ENCODE measurements at regions not wholly inside any gene's neighbourhood (a gene's known extent, or its start where the extent isn't known, plus 50 kb on each side); places are given as distances from the start of the nearest gene placed in this dataset.

DNA sequence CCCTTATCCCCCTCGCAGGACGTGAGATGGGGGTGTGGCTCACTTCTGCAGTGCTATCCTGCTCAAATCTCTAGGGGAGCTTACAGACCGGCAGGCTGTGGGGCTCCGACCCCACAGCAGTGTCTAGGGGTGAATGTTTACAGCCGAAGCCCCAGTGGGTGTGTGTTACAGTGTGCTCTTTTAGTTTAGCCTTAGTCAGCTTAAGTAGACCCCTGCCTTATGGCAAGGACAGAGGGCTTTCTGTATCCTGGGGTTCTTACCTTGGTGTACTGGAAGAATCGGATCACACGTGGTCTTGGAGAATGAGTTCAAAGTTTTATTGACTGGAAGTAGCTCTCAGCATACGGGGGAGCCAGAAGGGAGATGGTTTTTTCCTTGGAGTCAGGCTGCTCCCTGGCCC is 348.2 kb upstream of the GYPC start:
- no peak for DNase-seq (ENCODE audit: low spot score)

DNA sequence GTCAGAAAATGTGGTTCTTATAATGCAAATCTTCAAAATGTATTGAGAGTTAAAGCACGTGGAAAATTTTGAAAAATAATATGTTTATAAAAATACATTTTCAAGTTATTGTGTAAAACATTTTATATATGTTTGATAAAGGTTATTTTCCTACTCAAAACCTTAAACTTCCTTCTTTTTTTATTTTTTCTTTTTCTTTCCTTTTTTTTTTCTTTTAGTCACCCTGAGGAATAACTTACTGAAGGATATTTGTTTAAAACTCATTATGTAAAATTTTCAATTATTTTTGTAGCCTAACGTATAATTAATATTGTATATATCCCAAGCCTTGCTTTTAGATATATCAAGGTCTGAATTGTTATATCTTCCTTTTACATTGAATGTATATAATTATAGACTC is 346.8 kb upstream of the GYPC start:
- DNase-seq (ENCODE audit: low spot score), result no peak

DNA sequence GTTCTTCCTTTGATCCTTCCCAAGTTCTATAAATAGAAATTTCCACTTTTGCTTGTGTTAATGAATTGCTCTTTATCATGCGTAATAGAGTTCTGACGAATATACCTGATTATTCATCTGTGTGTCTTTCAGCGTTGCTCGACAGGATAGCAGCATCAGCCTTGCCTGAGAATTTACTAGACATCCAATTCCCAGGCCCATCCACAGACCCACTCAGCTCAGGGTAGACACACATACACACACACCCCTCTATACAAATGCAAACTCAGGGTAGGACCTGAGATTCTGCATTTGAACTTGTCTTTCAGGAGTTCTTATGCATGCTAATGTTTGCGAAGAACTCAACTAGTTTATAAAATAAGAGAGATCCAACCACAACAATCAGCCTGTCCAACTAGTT is 343.4 kb upstream of the GYPC start:
- no peak for DNase-seq (ENCODE audit: low spot score)

DNA sequence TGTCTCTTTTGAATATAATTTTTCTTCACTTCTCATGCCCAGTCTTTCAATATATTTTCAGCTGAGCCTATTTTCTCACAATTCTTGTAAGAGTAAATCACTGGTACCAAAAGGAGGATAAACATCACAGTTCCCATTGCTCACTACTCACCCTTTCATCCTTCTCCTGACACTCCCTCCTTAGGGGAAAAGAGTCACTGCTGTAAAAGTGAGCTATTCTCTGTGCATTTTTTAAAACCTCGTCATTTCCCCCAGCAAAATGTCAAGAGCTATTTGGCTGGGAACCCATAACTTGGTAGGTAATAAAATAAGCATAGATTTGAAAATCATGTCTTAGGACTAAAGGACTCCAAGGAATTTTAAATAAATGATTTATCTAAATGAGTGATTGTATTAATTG is 340.1 kb upstream of the GYPC start:
- DNase-seq (ENCODE audit: low spot score), result no peak

DNA sequence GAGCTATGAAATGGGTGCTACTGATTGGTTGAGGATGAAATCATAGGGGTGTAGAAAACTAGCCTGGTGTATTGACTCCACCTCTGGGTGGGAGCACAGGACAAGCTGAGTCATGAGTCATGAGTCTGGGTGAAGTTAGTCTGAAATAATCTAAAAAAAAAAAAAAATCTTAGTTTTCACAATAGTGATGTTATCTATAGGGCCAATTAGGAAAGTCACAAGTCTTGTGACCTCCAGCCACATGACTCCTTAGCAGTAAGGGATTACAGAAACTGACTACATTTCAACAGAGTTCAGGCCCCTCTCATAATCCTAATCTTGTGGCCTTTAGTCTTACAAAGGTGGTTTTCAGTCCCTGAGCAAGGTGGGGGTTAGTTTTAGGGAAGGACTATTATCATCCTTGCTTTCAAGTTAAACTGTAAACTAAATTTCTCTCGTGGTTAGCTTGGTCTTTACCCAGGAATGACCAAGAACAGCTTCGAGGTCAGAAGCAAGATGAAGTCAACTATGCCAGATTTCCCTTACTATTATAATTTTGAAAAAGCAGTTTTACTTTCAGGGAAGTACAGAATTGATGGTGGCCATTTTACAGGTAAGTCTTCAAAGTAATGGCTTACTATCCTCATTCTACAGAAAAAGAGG is 338.0 kb upstream of the GYPC start:
- DNase-seq (ENCODE audit: low spot score), result peak; percentile 69

DNA sequence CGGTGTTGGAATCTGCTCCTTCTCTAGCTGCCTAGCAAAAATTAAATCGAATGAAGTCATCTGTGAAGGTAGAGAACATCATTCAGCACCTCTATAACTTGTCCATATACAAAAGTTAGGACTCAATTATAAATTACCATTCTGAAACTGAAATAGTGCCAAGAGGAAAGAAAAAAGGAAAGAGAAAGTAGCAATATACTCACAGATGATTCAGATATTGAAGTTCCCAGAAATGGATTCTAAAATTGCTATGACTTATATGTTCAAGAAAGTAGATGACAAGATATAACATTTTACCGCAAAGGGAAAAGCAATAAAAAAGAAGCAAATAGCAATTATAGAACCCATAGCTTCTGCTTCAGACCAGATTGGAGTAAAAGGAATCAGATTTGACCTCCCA is 333.6 kb upstream of the GYPC start:
- no peak for DNase-seq (ENCODE audit: low spot score)

DNA sequence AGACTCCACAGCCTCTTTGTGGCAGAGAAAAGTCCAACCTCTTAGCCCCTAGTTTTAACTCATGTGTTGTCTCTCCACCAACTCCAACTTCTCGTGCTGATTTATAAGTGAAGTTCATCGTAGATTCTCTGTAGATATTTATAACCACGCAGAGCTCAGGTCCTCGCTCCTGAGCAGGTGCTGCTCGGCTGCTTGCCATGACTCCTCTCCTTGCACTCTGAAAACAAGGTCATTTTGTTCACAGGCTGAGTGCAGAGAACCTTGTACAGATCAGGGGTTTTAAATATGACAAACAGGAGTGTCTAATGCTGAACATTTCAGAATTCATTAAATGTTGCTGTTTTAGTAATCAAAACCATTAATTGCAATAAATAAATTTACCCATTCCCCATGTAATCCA is 330.8 kb upstream of the GYPC start:
- no peak for DNase-seq (ENCODE audit: low spot score)

DNA sequence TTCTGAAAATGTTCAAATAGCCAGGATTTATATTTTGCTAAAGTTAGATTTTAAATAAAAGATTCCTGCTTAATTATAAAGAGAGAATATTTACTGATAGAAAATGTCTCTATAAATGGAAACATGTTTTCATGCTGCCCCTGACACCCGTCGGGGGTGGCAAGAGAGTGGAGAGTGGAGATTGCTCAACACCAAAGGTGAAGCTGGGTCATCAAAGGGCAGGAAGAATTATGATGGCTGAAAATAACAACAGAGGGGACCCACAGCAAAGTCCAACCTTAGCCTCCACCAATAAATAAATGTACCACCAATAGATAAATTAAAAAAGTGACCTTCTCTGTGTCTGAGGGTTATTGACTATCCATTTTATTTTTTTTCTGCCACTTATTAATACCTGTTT is 326.8 kb upstream of the GYPC start:
- no peak for DNase-seq (ENCODE audit: low spot score)

DNA sequence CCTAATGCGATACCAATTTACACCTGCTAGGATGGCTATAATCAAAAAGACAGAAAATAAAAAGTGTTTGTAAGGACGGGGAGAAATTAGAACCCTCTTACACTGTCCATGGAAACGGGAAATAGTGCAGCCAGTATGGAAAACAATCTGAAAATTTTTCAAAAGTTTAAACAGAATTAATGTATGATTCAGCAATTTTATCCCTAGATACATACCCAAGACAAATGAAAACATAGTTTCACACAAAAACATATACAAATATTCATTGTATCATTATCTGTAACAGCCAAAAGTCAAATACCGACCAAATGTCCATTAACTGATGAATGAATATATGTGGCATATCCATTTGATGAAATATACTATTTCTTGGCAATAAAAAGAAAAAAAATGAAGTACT is 313.5 kb upstream of the GYPC start:
- DNase-seq (ENCODE audit: low spot score), result no peak

DNA sequence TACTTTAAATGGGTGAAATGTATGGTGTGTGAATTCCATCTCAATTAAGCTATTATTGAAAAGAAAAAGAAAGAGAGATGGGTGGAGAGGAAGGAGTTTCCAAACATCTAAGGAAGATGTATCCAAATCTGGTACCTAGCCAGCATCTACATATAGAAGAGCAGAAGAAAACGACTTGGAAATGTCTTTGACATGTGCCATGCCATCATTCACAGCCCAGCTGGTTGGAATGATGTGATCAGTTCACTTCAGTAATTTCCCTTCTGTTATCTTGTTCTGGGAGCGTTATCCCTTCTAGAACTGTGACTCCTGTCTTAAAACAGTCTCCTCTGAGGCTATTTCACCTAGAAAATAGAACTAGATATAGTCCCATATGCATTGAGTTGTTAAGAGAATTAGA is 312.8 kb upstream of the GYPC start:
- no peak for DNase-seq (ENCODE audit: low spot score)

DNA sequence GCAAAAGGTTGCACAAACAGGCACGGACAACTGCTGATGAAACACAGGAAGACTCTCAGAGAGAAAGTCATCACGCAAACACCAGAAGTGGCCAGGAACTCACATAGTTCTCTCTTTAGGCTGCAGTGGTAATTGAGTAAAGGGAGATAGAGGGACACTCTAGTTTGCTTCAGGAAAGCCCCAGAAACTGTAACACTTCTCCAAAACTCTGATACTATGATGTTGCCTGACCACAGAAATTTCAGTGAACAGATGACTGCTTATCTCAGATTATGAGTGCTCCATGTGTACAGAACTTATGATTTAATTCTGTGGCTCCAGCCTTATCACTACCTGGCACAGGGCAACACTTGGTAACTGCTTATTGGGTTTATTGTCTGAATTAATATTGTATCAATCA is 311.5 kb upstream of the GYPC start:
- no peak for DNase-seq (ENCODE audit: low spot score)

DNA sequence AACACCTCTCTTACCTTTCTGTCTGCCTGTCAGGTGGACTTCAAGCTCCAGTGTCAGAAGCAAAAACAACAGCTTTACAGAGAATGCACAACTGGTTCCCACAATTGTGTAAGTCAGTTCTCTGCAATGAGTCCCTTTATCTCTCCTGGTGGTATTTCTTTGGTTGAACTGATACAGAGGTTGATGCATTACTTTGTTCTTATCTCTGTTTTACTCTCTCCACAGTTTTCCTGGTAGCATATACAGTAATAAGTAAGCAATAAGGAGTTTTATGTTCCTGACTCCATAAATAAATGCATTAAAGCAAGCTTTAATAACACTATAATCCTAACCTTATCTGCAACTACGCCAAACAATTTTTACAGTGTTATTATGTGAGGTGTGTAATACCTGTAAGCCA is 310.3 kb upstream of the GYPC start:
- no peak for DNase-seq (ENCODE audit: low spot score)

DNA sequence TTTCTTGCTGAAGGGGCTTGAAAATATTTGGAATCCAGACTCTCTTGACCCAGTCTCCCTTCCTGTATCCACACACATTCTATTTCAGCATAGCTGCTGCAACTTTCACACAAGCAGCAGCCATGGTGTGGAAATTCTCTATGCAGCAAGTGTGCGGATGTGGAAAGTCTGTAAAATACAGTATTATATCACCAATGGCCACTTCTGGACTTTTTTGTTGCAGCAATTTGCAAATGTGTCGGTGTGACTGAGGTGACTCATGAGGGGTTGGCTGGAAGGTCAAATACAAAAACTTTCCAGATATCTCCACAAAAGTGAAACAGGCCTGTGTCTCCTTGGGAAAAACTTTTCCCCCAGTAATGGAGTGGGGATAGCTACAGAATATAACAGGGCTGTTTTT is 299.3 kb upstream of the GYPC start:
- no peak for DNase-seq (ENCODE audit: low spot score)

DNA sequence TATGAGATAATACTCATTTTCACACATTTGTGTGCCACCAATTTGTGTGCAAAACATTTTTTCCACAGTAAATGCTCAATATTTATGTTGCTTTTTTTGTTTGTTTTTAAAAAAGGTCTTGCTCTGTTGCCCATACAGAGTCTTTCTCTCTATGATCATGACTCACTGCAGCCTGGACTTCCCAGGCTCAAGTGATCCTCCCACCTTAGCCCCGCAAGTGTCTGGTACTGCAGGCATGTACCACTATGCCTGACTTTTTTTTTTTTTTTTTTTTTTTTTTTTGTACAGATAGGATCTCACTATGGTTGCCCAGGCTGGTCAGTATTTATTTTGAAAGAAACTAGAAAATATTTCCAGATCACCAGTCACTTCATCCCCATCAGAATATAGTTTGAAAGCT is 297.8 kb upstream of the GYPC start:
- DNase-seq (ENCODE audit: low spot score), result no peak

DNA sequence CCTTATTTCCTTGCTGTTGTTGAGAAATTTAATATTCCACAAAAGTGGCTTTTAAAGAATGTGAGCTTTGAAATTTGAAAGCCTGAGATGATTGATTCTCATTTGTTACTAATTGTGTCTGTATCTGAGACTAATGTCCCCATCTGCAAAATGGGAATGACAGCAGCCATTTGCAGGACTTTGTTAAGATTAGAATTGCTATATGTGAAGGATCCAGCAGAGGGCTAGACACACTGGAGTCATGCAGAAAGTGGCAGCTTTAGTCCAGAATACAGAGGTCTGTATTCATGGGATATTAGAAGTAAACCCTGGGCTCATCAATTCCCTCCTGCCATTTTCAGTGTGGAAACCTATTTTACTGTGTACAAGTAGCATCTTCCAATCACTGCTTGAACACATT is 296.5 kb upstream of the GYPC start:
- no peak for DNase-seq (ENCODE audit: low spot score)

DNA sequence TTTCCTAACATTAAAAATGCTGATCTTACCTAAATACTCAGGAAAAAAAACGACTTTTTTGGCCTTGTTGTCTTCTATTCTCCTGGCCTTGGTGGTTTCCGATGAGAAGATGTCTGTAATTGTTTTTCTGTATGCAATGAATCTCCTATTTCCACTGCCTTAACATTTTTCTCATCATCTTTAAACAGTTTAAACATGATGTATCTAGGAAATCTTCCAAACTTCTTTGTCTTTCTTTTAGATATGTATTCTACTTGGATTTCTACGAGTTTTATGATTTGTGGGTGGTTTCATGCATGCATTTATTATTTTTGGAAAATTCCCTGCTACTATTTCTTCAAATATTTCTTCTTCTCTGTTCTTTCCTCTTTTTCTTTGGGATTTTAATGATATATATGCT is 288.6 kb upstream of the GYPC start:
- DNase-seq (ENCODE audit: low spot score), result no peak

DNA sequence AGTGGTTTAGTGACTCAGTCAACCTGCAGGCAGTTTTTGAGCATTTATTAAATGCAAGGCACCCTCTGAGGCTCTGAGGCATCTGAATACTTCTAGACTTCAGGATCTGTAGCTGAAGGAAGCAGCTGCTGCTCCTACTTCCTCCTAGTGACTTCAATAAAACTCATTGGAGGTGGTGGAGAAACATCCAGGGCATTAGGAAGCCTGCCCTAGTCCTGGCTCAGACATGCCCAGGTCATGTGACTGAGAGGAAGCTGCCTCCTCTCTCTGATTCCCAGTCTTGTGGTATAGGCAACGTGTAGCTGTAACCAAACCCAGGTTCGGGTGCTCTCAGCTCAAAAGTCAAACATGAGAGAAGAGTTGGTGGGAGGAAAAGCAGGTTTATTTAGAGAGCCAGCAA is 287.2 kb upstream of the GYPC start:
- DNase-seq (ENCODE audit: low spot score), result no peak

DNA sequence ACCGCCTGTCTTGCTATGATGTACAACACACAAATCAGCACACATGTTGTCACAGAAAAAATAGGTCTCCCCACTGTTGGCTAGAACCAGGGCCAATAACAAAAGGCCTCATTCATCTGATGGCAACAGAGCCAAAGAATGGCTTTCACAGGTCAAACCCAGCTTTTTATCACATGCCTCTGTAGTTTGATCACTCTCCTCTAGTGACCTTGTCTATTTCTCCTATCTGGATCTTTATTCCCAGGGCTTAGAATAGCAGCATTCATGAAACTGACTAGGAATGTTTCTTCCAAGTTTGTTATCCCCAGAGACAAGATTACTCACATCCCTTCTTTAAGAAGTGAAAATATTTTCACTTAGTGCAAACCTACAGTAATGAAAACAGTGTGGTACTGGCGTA is 285.8 kb upstream of the GYPC start:
- DNase-seq (ENCODE audit: low spot score), result no peak

DNA sequence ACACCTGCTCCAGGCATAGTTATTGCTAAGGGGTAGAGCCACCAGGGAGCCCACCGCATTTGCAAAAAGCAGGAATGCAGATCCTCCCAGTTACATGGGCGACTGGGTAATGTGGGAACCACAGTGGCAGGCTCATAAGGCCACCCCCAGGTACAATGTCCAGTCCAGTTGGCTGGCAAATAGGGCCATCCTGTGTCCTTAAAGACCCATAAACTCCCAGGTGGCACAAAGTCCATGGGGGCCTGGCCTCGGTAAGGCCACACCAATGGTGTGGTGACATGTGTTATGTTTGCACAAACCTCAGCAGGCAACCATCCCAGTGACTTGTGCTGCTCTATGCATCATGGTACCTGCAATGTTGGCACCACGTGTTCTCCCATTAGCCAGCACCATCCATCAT is 283.6 kb upstream of the GYPC start:
- no peak for DNase-seq (ENCODE audit: low spot score)

DNA sequence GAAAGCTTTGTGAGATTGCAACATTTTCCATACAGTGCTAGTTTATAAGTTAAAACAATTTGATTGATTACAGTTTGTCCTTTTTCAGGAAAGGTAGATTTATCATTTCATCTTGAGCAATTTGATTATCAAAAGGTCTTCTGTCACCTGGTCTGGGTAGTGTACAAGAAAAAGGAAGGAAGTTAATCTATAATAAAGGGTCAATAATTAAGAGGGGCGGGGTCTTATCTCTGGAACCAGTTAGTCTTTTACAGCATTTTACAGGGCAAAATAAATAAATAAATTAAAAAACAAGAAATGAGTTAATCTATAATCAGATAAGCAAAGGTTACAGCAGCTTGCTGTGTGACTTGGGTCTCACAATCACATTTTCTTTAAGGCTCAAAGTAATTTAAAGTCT is 277.8 kb upstream of the GYPC start:
- no peak for DNase-seq (ENCODE audit: low spot score)

DNA sequence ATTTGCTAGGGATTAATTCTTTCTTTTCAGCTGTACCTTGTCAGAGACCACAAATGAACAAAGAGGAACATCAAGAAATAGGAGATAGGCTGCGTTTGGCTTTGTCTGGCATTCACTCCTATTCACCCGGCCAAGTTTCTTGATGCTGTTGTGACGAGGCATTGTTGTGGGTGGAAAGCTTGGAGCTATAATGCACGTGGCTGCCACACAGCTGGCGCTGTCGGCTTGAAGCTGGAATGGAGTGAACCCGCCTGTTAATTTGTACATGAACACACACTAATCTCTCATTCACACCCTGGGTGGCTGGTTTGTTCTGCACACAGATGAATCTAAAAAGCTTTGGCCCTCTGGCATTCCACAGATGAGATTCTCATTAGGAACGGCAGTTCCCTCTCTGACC is 274.9 kb upstream of the GYPC start:
- DNase-seq (ENCODE audit: low spot score), result no peak

DNA sequence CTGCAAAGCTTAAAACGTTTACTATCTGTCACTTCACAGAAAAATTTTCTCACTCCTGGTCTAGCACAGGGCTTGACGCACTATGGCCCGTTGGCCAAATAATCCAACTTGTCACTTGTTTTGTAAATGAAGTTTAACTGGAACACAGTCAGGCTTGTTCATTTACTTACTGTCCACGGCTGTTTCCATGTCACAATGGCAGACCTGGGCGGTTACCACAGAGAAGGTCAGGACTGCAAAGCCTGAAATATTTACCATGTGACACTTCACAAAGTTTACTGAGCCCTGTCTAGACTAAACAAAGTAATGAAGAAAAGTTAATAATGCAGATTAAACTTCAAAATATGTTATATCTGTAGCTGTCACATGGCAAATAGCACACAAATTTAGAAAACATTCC is 273.0 kb upstream of the GYPC start:
- no peak for DNase-seq (ENCODE audit: low spot score)

DNA sequence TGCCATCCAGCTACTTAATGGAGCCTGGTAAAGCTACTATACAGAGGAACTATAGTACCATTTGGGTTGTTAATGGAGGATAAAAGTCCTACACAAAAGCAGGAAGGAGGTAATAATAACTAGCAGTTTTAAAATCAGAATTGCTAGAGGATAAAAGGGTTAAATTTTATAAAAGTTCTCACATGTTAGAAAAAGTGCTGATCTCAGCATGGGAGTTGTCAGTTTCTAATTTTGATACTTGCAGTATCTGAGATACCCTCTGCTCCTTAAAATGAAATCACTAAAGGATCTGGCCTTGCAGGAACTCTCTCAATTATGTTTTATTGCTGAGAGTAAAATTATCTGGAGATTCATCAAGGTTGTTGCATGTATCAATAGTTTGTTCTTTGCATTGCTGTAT is 272.2 kb upstream of the GYPC start:
- DNase-seq (ENCODE audit: low spot score), result no peak

DNA sequence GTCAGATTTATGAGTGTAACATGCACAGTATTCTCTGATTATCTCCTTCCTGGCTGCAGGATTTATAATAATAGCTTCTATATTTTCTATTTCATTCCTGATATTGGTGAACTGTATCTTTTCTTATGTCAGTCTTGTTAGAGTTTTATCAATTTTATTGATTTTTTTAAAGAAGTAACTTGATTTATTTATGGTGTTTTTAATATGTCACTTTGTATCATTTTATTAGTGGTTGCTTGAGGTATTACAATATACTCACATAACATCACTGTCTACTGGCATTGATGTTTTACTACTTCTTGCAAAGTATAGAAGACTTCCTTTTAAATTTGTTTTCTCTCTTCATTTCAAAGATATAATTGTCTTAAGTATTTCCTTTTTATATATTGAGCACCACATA is 270.5 kb upstream of the GYPC start:
- no peak for DNase-seq (ENCODE audit: low spot score)

DNA sequence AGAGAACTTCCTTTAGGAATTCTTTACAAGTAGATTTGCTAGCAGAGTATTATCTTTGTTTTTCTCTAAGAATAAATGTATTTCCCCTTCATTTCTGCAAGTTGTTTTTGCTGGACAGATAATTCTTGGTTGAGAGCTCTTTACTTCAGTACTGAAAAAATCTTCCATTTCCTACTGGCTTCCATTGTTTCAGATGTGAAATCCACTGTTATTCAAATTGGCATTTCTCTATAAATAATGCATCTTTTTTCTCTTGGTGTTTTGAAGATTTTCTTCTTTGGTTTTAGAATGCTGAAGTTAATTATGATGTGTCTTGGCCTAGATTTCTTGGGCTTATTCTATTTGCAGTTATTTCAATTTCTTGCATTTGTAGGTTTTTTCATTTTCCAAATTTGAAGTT is 270.0 kb upstream of the GYPC start:
- DNase-seq (ENCODE audit: low spot score), result no peak

Data from H4 (cell line).